Gastroesophageal sphincter (tissue), 4 donors: ENCODE measurements at regions not wholly inside any gene's neighbourhood (a gene's known extent, or its start where the extent isn't known, plus 50 kb on each side); places are given as distances from the start of the nearest gene placed in this dataset.

Source experiments
- ATAC-seq: fragments of 150-250 bp; one replicate; pipeline ENCODE4 v1.9.1; 2016; ENCODE audit warnings: mild to moderate bottlenecking, moderate library complexity
- H3K27ac ChIP-seq, 4 donors: fragments of 200-600 bp; sonication (generic) in 3 of 4; 1 replicate in 3 of 4; 2 replicates in 1 of 4; pipeline ENCODE4 v1.5.1; 2016 to 2019
- H3K27me3 ChIP-seq: fragments of 200-600 bp; sonication (generic); one replicate; pipeline ENCODE4 v1.5.1; 2019
- H3K36me3 ChIP-seq, 2 donors: fragments of 200-600 bp; sonication (generic); one replicate each; pipeline ENCODE4 v1.5.1; 2019; ENCODE audit warnings: control low read depth in 1 of 2
- H3K4me1 ChIP-seq, 3 donors: fragments of 200-600 bp; sonication (generic); 1 replicate in 2 of 3; 2 replicates in 1 of 3; pipeline ENCODE4 v1.5.1; 2016 to 2019; ENCODE audit warnings: control low read depth in 2 of 3
- H3K4me3 ChIP-seq, 2 donors: fragments of 200-600 bp; sonication (generic); one replicate each; pipeline ENCODE4 v1.5.1; 2019; ENCODE audit warnings: mild to moderate bottlenecking in 1 of 2, moderate library complexity in 1 of 2
- H3K9me3 ChIP-seq, 3 donors: fragments of 200-600 bp; sonication (generic); one replicate each; pipeline ENCODE4 v1.5.1; 2017 to 2019; ENCODE audit warnings: control low read depth in 2 of 3
- CTCF ChIP-seq, 4 experiments: fragments of 200-600 bp in 2 of 4; fragments of 450-650 bp in 2 of 4; sonication (generic) in 1 of 4; IDR thresholded peaks; one replicate each; pipeline ENCODE4 v1.5.1; 2017 to 2019; ENCODE audit warnings: antibody characterized with exemption in 4 of 4, mild to moderate bottlenecking in 2 of 4, moderate library complexity in 2 of 4
- EP300 ChIP-seq: sonication (generic); formaldehyde crosslinking; IDR thresholded peaks from one replicate; pipeline ENCODE4 v1.6.1; 2017; ENCODE audit warnings: antibody characterized with exemption, mild to moderate bottlenecking
- POLR2A ChIP-seq, 2 donors: fragments of 450-650 bp; IDR thresholded peaks; one replicate each; pipeline ENCODE4 v1.6.1; 2017; ENCODE audit warnings: antibody characterized with exemption in 2 of 2, mild to moderate bottlenecking in 2 of 2, moderate library complexity in 1 of 2
- POLR2AphosphoS5 ChIP-seq: sonication (generic); formaldehyde crosslinking; IDR thresholded peaks from one replicate; pipeline ENCODE4 v1.6.1; 2017; ENCODE audit warnings: antibody characterized with exemption
- WGBS, 2 donors: methylation state at CpG; one replicate each; pipeline ENCODE4 v1.1.5; 2018; ENCODE audit warnings: low coverage in 1 of 2; 5-methylcytosine and 5-hydroxymethylcytosine counted together

DNA sequence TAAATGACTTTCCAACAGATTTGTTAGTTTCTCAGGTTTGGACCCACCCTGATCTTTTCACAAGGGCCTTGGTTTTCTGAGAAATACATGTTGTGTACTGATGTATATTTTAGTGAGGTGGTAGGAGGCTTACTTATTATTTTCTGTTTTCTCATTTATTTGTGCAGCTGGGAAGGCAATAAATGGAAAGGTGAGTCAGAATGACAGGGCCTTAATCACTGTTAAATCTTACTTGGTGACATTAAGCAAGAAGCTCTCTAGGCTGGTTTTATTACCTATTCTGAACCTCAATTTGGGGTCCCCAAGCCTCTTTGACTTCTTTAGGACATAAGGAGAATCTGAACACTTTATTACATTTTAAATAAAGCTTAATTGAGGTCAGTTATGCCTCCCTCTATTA lies 214.0 kb upstream of the DAB2 start:
- no peaks in the 10 kb centered on the region for H3K36me3 ChIP-seq
- H3K4me3 ChIP-seq = no peak overlapping the region
- no peak overlapping the region for H3K27ac ChIP-seq
- TF ChIP-seq POLR2AphosphoS5 (no peak), EP300 (no peak), POLR2A (IDR thresholded peaks at IDR 0.05) (no peak), CTCF (IDR thresholded peaks at IDR 0.05) (no peak)
- no peaks in the 10 kb centered on the region for H3K4me1 ChIP-seq
- H3K9me3 ChIP-seq = no peaks in the 10 kb centered on the region
- ATAC-seq = no peak
- no peaks in the 10 kb centered on the region for H3K27me3 ChIP-seq

GRCh38 chr5:39633057-39633456 lies 208.3 kb upstream of the DAB2 start:
- Histone ChIP-seq H3K36me3 (no peaks in the 10 kb centered on the region), H3K4me3 (no peak overlapping the region), H3K9me3 (no peaks in the 10 kb centered on the region), H3K4me1 (no peaks in the 10 kb centered on the region), H3K27me3 (no peaks in the 10 kb centered on the region), H3K27ac (no peak overlapping the region)
- no peak for TF ChIP-seq POLR2A (IDR thresholded peaks at IDR 0.05)
- no peak for ATAC-seq
- 71 to 87% methylated on average over 4 of the region's 4 CpGs for WGBS, 2 donors

GRCh38 chr5:39631958-39632357 lies 207.2 kb upstream of the DAB2 start:
- Histone ChIP-seq H3K36me3 (no peaks in the 10 kb centered on the region), H3K9me3 (no peaks in the 10 kb centered on the region), H3K4me1 (no peaks in the 10 kb centered on the region), H3K27me3 (no peaks in the 10 kb centered on the region), H3K27ac (no peak overlapping the region), H3K4me3 (no peak overlapping the region)
- TF ChIP-seq CTCF (IDR thresholded peaks at IDR 0.05) (no peak), POLR2A (IDR thresholded peaks at IDR 0.05) (no peak), EP300 (no peak), POLR2AphosphoS5 (no peak)
- WGBS, 2 donors = 71 to 88% methylated on average over 1 of the region's 1 CpG
- no peak for ATAC-seq

DNA sequence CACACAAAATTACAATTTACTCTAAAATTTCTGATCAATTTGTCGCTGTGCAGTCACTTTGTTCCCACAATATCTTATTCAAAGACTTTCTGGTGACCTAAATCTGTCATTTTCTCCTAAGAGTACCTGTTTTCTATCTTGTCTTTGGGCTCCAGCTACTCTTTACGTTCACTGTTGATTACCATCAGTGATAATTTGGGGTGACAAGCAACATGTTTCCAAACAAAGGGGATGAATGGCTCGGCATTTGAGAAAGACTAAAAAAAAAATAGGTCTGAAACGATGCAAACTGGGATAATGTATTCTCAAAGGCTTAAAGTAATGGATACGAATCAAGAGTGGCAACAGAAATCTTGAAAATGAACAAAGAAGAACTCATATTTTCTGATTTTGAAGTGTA lies 205.2 kb upstream of the DAB2 start:
- H3K4me3 ChIP-seq = no peak overlapping the region
- no peaks in the 10 kb centered on the region for H3K9me3 ChIP-seq
- no peak for ATAC-seq
- H3K36me3 ChIP-seq = no peaks in the 10 kb centered on the region
- WGBS, 2 donors = 63 to 74% methylated on average over 3 to 5 of the region's 5 CpGs
- no peaks in the 10 kb centered on the region for H3K27me3 ChIP-seq
- TF ChIP-seq POLR2A (IDR thresholded peaks at IDR 0.05) (no peak), EP300 (no peak), POLR2AphosphoS5 (no peak), CTCF (IDR thresholded peaks at IDR 0.05) (no peak)
- no peak overlapping the region for H3K27ac ChIP-seq
- no peaks in the 10 kb centered on the region for H3K4me1 ChIP-seq

DNA sequence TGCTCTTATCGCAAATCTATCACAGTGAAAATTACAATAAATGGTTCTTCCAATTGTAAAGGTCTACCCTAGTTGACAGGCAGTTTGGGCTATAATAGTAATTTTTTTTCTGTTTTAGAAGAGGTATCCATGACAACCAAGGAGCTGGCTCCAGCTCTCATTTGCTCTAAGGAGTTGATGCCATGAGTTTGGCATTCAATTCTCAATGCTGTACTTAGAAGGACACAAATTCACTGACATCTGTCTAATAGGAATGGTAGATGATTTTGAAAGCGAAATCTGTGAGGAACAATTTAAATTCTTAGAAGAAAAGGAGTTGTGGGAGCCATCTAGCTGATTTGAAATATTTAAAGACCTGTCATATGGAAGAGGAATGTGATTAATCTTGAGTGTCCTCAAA lies 203.6 kb upstream of the DAB2 start:
- Histone ChIP-seq H3K27ac (no peak overlapping the region), H3K4me1 (no peaks in the 10 kb centered on the region), H3K27me3 (no peaks in the 10 kb centered on the region), H3K9me3 (no peaks in the 10 kb centered on the region), H3K4me3 (no peak overlapping the region), H3K36me3 (no peaks in the 10 kb centered on the region)
- TF ChIP-seq POLR2AphosphoS5 = no peak
- TF ChIP-seq CTCF (IDR thresholded peaks at IDR 0.05) = no peak
- TF ChIP-seq POLR2A (IDR thresholded peaks at IDR 0.05) = no peak
- TF ChIP-seq EP300 = no peak
- ATAC-seq = no peak
- WGBS, 2 donors = 82 to 97% methylated on average over 2 of the region's 2 CpGs

GRCh38 chr5:39624890-39625289 lies 200.1 kb upstream of the DAB2 start:
- TF ChIP-seq CTCF (IDR thresholded peaks at IDR 0.05) (no peak), POLR2A (IDR thresholded peaks at IDR 0.05) (no peak), POLR2AphosphoS5 (no peak), EP300 (no peak)
- Histone ChIP-seq H3K4me1 (no peaks in the 10 kb centered on the region), H3K36me3 (no peaks in the 10 kb centered on the region), H3K4me3 (no peak overlapping the region), H3K9me3 (no peaks in the 10 kb centered on the region), H3K27me3 (peaks cover 6% of the 10 kb centered on the region), H3K27ac (no peak overlapping the region)
- peak; percentile 17 for ATAC-seq
- 31 to 68% methylated on average over 2 of the region's 2 CpGs for WGBS, 2 donors
